CD4-positive, alpha-beta T cell treated with Interleukin-10 for 1 hour (primary cell): ENCODE measurements at regions not wholly inside any gene's neighbourhood (a gene's known extent, or its start where the extent isn't known, plus 50 kb on each side); places are given as distances from the start of the nearest gene placed in this dataset.
A peak's percentile ranks its signal among the peaks of the same experiment; 100 is the strongest.

Source experiments
- DNase-seq: peaks from one replicate; pipeline ENCODE4 v3.0.0-alpha.2; 2020

DNA sequence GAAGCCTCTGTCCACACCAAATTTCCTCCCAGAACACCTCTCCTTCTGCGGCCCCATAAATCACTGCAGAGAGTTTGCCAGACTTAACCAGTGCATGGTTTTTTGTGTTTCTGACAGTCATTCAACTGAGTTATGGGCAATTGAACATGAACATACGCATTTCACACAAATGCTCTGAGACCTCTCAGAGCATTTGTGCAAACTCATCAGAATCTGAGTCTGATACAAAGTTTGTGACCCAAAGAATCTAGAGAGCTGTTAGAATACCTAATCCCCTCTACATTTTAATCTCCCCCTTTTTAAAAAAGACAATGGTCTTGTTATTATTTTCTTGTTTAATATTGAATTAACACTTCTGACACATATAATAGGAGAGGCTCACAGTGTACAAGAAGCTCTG, 416.9 kb upstream of the SMARCA2 start:
- no peak for DNase-seq

- no peak for DNase-seq
These were observed 415.2 kb upstream of the SMARCA2 start for GRCh38 chr9:1599961-1600360.

DNA sequence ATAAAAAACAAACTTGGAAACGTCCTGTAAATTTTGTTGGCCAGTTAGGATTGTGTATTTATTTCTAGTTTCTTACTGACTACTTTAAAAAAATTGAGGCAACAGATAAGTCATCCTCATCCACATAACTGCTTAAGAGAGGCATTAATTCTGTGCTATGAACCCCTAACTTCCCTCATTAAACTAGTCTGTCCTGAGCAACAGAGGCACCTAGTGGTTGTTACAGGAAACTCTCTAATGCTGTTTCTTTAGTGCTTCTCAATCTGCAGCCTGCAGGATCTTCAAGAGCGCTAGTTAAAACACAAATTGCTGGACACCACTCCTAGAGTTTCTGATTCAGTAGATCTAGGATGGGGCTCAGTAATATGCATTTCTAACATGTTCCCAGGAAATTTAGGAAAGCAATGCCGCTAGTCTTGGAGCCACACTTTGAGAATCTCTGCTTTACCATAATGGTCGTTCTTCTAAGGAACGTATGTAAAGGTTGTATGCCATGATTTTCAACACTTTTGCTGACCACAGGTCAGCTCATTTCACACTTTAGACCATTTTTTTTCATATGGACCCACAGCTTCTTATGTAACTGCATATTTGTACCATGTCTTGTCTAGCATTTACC, 410.1 kb upstream of the SMARCA2 start:
- DNase-seq = no peak

GRCh38 chr9:1606253-1606652, 408.9 kb upstream of the SMARCA2 start:
- DNase-seq = no peak

- DNase-seq = no peak
These were observed 402.3 kb upstream of the SMARCA2 start for GRCh38 chr9:1612886-1613285.

- DNase-seq = no peak
These were observed 397.7 kb upstream of the SMARCA2 start for GRCh38 chr9:1617419-1617818.

DNA sequence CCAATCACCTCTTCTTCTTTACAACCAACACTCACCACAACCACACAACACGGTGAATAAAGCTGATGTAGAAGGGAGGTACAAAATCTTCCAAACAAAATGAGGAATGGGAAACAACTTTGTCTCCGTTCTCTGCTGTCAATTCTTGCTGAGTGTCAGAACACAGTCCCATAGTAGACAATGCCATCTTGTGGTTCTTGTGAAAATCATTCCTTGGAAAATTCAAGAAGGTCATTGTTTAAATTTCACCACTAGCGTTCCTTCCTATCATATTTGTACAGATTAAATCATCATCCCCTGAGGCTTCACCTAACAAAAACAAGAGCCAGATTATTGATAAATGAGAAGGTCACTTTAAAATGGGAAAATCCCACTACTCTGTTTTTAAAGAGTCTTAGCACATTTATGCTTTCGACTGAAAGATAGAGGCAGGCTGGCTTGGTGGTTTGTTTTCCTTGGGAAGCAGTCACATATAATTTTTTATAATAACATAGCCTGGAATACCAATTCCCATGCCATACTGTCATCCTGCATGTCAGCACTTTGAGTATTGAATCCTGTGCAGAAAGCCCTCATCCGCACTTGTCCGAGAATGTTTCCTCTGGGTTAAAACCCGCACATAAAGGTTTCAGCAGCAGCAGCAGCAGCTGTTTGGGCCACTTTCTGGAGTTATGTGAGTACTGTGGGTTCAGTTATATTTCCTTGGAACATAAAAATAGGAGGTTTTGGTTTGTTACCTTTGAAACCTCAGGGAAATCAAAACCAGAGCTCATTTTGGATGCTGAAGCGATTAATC, 395.0 kb upstream of the SMARCA2 start:
- no peak for DNase-seq

DNA sequence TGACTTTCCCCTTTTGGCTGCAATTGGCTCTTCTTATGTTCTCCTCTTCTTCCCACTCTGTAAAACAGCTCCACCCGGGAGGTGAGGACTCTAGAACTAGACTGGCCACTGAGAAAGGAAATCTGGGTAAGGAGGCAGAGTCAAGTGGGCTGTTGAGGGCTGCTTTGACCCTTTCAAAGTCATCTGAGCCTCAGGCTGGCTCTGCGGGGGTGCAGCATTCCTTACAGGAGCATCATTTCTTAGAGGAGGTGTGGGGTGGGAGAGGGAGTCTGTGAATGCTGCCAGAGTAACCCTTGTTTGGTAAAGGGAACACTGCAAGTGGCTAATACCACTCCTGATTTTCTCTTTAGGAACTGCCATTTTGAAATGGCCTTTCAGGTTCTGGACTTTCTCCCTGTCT, 377.7 kb upstream of the SMARCA2 start:
- no peak for DNase-seq

GRCh38 chr9:1639166-1639565, 376.0 kb upstream of the SMARCA2 start:
- no peak for DNase-seq

DNA sequence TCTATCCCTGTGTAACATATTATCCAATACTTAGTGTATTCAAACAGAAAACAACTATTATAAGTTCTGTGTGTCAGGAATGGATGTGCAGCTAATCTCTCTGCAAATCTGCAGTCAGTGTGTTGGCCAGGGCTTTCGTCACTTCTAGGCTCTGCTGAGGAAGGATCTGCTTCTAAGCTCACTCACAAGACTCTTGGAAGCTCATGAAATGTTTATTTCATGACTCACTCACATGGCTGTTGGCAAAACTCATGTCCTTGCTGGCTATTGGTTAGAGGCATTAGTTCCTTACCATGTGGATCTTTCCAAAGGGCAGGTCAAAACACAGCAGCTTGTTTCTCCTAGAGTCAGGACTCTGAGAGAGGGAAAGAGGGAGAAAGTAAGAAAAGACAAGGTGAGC, 367.4 kb upstream of the SMARCA2 start:
- no peak for DNase-seq

DNA sequence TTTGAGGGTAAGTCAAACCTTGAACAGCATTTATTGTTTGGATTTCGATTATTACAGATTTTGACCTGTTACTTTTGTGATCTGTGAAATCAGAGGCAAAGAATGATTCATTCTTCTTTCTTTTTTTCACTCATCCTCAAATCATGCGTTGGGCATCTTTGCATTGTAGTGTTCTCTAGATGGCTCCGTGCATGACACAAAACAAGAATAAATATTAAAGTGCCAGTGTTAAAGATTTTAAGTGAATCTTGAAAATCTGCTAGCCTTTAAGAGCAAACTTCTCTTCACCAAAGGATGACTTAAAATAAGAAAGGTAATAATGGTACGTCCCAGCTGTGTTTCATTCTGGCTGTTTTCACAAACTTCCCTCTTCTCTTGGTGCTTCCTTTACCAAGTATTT, 361.9 kb upstream of the SMARCA2 start:
- no peak for DNase-seq

DNA sequence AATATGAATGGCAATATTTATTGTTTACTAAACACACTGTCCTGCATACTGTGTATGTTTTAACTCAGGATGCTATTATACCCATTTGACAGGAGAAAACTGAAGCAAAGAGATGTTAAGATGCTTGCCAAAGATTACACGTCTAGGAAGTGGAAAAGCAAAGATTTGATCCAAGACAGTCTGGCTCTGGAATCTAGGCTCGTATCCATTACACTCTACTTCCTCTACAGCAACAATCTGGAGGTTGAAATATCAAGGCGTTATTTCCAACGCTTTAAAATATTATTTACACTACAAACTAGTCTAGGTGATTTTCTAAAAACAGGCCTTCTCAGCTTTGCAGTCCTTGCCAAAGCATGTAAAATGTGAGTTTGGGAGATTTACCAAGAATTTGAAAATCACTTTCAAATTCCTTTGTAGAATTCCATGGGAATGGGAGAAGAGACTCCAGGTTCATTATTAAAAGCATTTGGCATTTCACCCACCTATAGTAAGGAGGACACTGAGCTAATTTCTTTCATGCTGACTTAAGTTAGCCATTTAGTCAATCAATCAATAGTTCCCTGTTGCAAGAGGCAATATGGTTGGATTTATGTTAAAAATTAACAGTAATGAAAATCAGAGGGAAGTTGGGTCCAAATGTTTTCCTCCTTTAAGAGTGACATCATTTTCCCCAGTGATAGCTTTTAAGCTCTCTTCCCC, 356.3 kb upstream of the SMARCA2 start:
- no peak for DNase-seq

DNA sequence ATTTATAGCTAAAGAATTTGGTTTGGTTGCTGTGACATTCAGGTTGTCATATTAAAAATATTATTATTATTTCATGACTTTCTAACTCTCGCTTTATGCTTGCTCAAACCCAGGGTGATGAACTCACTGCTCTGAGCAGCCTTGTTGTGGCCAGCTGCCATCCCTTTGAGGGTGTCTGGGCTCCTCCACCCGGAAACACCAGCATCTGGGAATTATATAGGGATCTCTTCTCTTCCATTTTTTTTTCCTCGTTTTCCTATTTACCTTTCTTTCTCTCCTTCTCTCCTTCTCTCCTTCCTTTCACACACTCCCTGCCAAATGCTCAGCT, 355.8 kb upstream of the SMARCA2 start:
- no peak for DNase-seq

GRCh38 chr9:1668441-1668840, 346.7 kb upstream of the SMARCA2 start:
- DNase-seq = no peak

DNA sequence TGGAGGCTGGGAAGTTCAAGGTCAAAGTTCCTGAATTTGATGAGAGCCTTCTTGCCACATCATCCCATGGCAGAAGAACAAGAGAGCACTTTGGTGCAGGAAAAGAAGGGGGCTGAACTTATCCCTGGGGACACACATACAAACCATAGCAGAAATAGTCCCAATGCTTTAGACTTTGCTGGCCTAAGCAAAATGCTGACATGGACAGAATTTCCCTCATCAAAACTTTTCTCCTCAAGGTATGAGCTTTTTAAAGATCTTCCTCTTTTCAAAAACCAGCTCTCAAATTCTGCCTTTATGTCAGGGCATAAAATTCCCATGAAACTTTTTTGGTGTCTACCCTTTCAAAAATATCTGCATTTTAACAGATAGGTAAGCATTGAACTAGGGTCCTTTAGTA, 341.8 kb upstream of the SMARCA2 start:
- no peak for DNase-seq

DNA sequence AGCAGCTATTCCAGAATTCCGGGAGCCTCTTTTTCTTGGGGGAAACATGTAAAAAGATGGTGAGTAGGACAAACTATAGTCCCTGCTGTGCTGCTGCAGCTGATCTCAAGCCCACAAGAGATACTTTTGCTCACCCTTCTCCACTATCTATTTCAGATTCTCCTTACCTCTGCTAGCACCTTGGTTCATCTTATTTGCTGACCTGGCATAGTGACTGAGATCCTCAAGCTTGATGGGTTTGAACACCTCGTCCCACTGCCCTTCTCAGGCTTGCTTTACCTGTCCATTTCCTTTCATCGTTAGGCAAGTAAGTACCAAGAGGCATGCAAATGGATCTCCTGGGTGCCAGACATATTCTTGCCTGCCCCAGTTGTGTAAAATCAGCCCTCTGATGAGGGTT, 338.4 kb upstream of the SMARCA2 start:
- no peak for DNase-seq

DNA sequence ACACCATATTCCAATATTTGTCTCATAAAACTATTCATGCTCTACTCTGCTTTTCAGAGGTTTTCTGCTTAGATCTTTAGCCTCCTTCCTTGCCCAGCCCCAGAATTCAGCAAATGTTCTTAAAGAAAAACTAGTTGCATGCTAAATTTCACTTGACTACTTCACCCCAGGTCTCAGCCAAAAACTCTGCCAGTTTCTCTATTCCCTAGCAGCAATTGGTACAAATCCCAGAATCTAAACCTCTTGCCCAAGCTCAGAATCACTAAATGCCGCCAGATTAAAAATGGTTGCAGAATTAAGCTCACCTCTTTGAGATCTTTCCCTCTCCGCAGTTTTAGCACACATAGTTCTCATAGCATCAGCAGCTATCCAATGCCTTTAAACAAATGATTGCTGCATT, 331.2 kb upstream of the SMARCA2 start:
- DNase-seq = no peak

- DNase-seq = no peak
These were observed 316.2 kb upstream of the SMARCA2 start for GRCh38 chr9:1698991-1699390.

DNA sequence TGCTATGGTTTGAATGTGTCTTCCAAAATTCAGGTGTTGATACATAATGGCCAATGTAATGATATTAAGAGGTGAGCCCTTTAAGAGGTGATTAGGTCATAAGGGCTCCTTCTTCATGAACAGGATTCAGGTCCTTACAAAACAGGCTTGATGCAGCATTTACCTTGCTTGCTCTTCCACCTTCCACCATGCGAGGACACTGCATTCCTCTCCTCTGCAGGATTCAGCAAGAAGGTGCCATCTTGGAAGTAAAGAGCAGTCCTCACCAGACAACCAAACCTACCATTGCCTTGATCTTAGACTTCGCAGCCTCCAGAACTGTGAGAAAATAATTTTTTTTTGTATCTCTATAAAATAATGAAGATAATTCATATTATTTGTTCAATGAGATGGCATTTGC, 314.0 kb upstream of the SMARCA2 start:
- no peak for DNase-seq

DNA sequence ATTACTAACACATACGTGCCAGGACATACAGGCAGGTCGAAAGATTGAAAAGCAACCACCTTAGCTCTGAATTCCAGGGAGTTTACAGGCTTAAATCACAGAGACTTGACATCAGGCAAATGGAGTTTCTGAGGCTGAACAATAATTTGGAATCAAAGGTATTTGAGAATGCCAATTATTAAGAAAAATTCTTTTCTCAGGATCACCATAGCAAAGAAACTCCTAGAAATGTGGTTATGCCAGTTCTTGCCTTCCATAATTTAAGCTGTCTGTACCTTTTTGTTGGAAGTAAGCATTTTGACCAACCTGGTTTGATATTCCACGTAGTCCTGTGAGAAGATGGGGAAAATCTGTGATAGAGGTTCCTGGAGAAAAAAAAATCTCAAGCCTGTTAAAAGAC, 312.4 kb upstream of the SMARCA2 start:
- no peak for DNase-seq

- no peak for DNase-seq
These were observed 307.9 kb upstream of the SMARCA2 start for GRCh38 chr9:1707291-1707690.

DNA sequence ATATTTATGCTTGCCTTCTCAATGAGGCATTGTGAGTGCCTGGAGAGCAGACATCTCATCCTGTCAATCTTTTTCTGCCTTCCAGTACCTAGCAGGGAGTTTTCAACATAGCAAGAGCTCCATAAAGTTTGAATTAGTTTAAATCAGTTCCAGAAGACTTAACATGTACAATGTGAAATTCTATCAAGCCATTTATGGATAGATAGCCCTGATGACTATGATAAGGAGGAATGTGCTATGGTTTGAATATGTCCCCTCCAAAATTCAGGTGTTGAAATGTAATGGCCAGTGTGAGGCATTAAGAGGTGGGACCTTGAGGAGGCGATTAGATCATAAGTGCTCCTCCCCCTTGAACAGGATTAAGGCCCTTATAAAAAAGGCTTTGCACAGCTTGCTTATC, 306.9 kb upstream of the SMARCA2 start:
- no peak for DNase-seq

GRCh38 chr9:1709347-1709746, 305.8 kb upstream of the SMARCA2 start:
- DNase-seq = peak; percentile 33

DNA sequence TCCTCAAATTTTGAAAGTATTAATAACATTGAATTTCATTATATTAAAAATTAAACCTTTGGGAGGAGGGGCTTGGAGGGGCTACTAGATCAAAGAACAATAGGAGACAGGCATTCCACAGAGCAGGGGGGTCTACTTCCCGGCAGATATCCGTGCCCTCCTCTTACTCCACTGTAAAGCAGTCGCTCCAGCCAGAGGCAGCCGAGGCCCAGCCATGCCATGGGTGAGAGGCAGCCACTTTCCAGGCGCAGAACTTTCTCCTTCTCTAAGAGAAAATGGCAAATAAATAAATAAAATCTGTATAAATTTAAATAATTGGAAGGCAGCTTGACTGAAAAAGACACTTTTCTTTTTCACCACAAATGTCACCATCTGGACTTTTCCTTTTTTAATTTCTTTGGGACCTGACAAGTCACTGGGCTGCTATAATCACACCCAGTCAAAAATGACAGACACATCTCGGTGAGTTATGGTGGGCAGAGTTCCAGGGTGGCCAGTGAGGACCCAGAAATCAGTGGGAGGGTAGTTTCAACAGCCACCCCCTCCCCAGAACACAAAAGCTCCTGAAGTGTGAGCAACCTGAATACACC, 302.2 kb upstream of the SMARCA2 start:
- no peak for DNase-seq
